ENCODE measurements at regions not wholly inside any gene's neighbourhood (a gene's known extent, or its start where the extent isn't known, plus 50 kb on each side); places are given as distances from the start of the nearest gene placed in this dataset.

DNA sequence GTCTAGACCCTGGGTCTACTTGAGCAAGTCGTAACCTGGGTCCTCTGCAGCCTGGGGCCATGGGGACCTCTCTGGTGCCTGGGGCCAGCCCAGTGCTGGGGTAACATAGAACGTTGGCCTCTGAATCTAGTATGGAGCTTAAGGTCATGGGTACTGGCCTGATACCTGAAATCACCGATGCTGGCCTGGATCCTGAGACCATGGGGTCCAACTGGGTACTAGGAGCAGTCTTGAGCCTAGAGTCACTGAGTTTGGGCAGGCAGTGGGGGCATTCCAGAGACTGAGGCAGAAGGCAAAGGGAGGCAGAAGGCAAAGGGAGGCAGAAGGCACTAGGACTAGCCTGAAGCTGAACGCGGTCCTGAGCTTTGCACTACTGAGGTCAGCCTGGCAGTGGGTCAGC is 1121.1 kb upstream of the PRR20A start:
- TF ChIP-seq, protein P1, sequence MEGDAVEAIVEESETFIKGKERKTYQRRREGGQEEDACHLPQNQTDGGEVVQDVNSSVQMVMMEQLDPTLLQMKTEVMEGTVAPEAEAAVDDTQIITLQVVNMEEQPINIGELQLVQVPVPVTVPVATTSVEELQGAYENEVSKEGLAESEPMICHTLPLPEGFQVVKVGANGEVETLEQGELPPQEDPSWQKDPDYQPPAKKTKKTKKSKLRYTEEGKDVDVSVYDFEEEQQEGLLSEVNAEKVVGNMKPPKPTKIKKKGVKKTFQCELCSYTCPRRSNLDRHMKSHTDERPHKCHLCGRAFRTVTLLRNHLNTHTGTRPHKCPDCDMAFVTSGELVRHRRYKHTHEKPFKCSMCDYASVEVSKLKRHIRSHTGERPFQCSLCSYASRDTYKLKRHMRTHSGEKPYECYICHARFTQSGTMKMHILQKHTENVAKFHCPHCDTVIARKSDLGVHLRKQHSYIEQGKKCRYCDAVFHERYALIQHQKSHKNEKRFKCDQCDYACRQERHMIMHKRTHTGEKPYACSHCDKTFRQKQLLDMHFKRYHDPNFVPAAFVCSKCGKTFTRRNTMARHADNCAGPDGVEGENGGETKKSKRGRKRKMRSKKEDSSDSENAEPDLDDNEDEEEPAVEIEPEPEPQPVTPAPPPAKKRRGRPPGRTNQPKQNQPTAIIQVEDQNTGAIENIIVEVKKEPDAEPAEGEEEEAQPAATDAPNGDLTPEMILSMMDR (conservative IDR thresholded peaks at IDR 0.05; ENCODE audit: low read length), result no peak
- TF ChIP-seq EZH2phosphoT487 (IDR thresholded peaks at IDR 0.05; ENCODE audit: borderline replicate concordance, low read depth, low read length), result no peak
